ENCODE measurements at regions not wholly inside any gene's neighbourhood (a gene's known extent, or its start where the extent isn't known, plus 50 kb on each side); places are given as distances from the start of the nearest gene placed in this dataset.

DNA sequence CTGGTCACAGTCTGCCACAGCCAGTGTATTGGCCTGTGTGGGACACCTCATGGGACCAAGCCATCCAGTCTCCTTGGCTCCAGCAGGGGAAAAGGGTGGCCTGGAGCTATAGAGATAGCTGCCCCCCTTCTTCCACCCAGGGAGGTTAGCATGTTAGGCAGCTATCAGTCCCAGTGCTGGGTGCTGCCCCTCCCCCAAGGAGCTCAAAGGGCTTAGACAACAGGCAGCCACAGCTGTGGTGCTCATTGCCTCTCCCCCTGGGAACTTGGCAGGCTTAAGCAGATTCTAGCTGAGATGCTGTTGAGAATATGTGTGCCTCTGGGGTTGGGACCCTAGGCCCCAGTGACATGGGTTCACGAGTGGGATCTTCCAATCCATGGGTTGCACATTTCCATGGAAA lies 226.0 kb upstream of the PTGER4 start:
- no peak for FAIRE-seq

GRCh38 chr5:40452874-40453624 lies 226.7 kb upstream of the PTGER4 start:
- TF ChIP-seq, protein P1, sequence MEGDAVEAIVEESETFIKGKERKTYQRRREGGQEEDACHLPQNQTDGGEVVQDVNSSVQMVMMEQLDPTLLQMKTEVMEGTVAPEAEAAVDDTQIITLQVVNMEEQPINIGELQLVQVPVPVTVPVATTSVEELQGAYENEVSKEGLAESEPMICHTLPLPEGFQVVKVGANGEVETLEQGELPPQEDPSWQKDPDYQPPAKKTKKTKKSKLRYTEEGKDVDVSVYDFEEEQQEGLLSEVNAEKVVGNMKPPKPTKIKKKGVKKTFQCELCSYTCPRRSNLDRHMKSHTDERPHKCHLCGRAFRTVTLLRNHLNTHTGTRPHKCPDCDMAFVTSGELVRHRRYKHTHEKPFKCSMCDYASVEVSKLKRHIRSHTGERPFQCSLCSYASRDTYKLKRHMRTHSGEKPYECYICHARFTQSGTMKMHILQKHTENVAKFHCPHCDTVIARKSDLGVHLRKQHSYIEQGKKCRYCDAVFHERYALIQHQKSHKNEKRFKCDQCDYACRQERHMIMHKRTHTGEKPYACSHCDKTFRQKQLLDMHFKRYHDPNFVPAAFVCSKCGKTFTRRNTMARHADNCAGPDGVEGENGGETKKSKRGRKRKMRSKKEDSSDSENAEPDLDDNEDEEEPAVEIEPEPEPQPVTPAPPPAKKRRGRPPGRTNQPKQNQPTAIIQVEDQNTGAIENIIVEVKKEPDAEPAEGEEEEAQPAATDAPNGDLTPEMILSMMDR (IDR thresholded peaks at IDR 0.05; ENCODE audit: borderline replicate concordance, extremely low read depth, insufficient read depth): no peak
- Histone ChIP-seq H3K36me3 (ENCODE audit: control insufficient read depth in 2 of 3, insufficient read depth in 3 of 3, low read length in 3 of 3) (no peaks in the 10 kb centered on the region), H3K27me3 (ENCODE audit: control insufficient read depth, insufficient read depth, low read length) (no peaks in the 10 kb centered on the region), H3K9me3 (ENCODE audit: control insufficient read depth in 2 of 3, insufficient read depth in 1 of 3, low read length in 3 of 3) (no peaks in the 10 kb centered on the region), H3K27ac (ENCODE audit: low read depth in 2 of 2, low read length in 2 of 2) (no peak overlapping the region), H3K9ac (ENCODE audit: low read length in 3 of 3) (no peak overlapping the region), H3K4me3 (ENCODE audit: low read length in 3 of 3) (no peak overlapping the region), H3K4me1 (ENCODE audit: control insufficient read depth in 2 of 3, insufficient read depth in 2 of 3, low read depth in 1 of 3, low read length in 3 of 3) (no peaks in the 10 kb centered on the region)
- DNase-seq (no peak), FAIRE-seq (no peak)
- intact Hi-C loops (cut with DNase I): no loop called here

More for the DNA sequence above, 226.0 kb upstream of the PTGER4 start:
- no peak for DNase-seq
- Histone ChIP-seq H3K4me1 (ENCODE audit: control insufficient read depth in 2 of 3, insufficient read depth in 2 of 3, low read depth in 1 of 3, low read length in 3 of 3) (no peaks in the 10 kb centered on the region), H3K36me3 (ENCODE audit: control insufficient read depth in 2 of 3, insufficient read depth in 3 of 3, low read length in 3 of 3) (no peaks in the 10 kb centered on the region), H3K27me3 (ENCODE audit: control insufficient read depth, insufficient read depth, low read length) (no peaks in the 10 kb centered on the region), H3K4me3 (ENCODE audit: low read length in 3 of 3) (no peak overlapping the region), H3K9me3 (ENCODE audit: control insufficient read depth in 2 of 3, insufficient read depth in 1 of 3, low read length in 3 of 3) (peaks cover 0 to under 1% (median 0%) of the 10 kb centered on the region in 3 donors), H3K27ac (ENCODE audit: low read depth in 2 of 2, low read length in 2 of 2) (no peak overlapping the region), H3K9ac (ENCODE audit: low read length in 3 of 3) (no peak overlapping the region)
- intact Hi-C loops (cut with DNase I): no loop called here
- TF ChIP-seq, protein P1 (IDR thresholded peaks at IDR 0.05; ENCODE audit: borderline replicate concordance, extremely low read depth, insufficient read depth): no peak

DNA sequence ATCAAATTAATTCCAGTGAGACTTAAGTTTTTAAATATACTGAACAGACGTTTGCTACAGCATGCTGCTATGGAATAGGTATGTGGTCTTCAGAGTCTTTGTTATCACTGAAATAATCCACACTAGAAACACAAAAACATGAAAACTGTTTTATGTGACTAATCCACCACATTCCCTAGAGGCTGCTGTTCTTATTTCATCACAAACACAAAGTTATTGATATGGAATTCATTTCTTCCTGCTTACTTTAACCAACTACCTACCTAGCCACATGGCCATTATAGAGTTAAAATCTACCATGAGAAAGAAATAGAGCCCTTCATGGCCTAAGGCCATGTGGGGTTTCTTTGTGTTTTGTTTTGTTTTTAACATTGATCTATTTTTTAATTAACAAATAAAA lies 232.3 kb upstream of the PTGER4 start:
- no peak overlapping the region for H3K27ac ChIP-seq (ENCODE audit: low read depth in 2 of 2, low read length in 2 of 2)
- H3K27me3 ChIP-seq (ENCODE audit: control insufficient read depth, insufficient read depth, low read length): no peaks in the 10 kb centered on the region
- TF ChIP-seq, protein P1 (IDR thresholded peaks at IDR 0.05; ENCODE audit: borderline replicate concordance, extremely low read depth, insufficient read depth): no peak
- no peaks in the 10 kb centered on the region for H3K36me3 ChIP-seq (ENCODE audit: control insufficient read depth in 2 of 3, insufficient read depth in 3 of 3, low read length in 3 of 3)
- H3K4me3 ChIP-seq (ENCODE audit: low read length in 3 of 3): no peak overlapping the region
- DNase-seq (no peak), FAIRE-seq (no peak)
- peaks cover 0 to 6% (median 0%) of the 10 kb centered on the region in 3 donors for H3K9me3 ChIP-seq (ENCODE audit: control insufficient read depth in 2 of 3, insufficient read depth in 1 of 3, low read length in 3 of 3)
- no peaks in the 10 kb centered on the region for H3K4me1 ChIP-seq (ENCODE audit: control insufficient read depth in 2 of 3, insufficient read depth in 2 of 3, low read depth in 1 of 3, low read length in 3 of 3)
- H3K9ac ChIP-seq (ENCODE audit: low read length in 3 of 3): no peak overlapping the region
- intact Hi-C loops (cut with DNase I): no loop called here
